Natural killer cell (primary cell): ENCODE measurements at regions not wholly inside any gene's neighbourhood (a gene's known extent, or its start where the extent isn't known, plus 50 kb on each side); places are given as distances from the start of the nearest gene placed in this dataset.

ENCODE experiments used
- ATAC-seq, 3 donors: fragments of 150-1000 bp in 2 of 3; fragments of 200-7000 bp in 1 of 3; cut with Tn5 transposase; 1 replicate in 1 of 3; 2 replicates in 2 of 3; pipeline ENCODE4 v1.10.0; 2021; ENCODE audit warnings: mild to moderate bottlenecking in 2 of 3, moderate library complexity in 2 of 3
- DNase-seq, 2 donors: peaks; one replicate each; pipeline versions ENCODE4 v3.0.0 to v3.0.0-alpha.2; 2013 to 2021; ENCODE audit warnings: mixed read lengths in 1 of 2
- H3K27ac ChIP-seq: one replicate; pipeline ENCODE4 v1.5.1; 2013; ENCODE audit warnings: mild to moderate bottlenecking, low read length
- H3K27me3 ChIP-seq: one replicate; pipeline ENCODE4 v1.6.1; 2013; ENCODE audit warnings: low read length; ENCODE audit not compliant: control insufficient read depth, insufficient read depth
- H3K36me3 ChIP-seq: one replicate; pipeline ENCODE4 v1.6.1; 2013; ENCODE audit warnings: low read length; ENCODE audit not compliant: control insufficient read depth, insufficient read depth
- H3K4me1 ChIP-seq: one replicate; pipeline ENCODE4 v1.6.1; 2013; ENCODE audit warnings: low read length; ENCODE audit not compliant: control insufficient read depth, insufficient read depth
- H3K4me3 ChIP-seq: one replicate; pipeline ENCODE4 v1.5.1; 2013; ENCODE audit warnings: low read length
- H3K9me3 ChIP-seq: one replicate; pipeline ENCODE4 v1.6.1; 2013; ENCODE audit warnings: low read length; ENCODE audit not compliant: control insufficient read depth, insufficient read depth
- H3K27ac Mint-ChIP-seq, 2 donors: one replicate each; pipeline ENCODE4 v1.8.0; 2022; ENCODE audit warnings: mild to moderate bottlenecking in 2 of 2, mixed read lengths in 2 of 2, moderate library complexity in 1 of 2
- H3K27me3 Mint-ChIP-seq, 2 donors: one replicate each; pipeline ENCODE4 v1.8.0; 2022; ENCODE audit warnings: low read depth in 2 of 2, mixed read lengths in 2 of 2
- H3K36me3 Mint-ChIP-seq: one replicate; pipeline ENCODE4 v1.8.0; 2022; ENCODE audit warnings: mixed read lengths
- H3K4me1 Mint-ChIP-seq, 2 donors: one replicate each; pipeline ENCODE4 v1.8.0; 2022; ENCODE audit warnings: mixed read lengths in 2 of 2
- H3K4me3 Mint-ChIP-seq: one replicate; pipeline ENCODE4 v1.8.0; 2022; ENCODE audit warnings: mild to moderate bottlenecking, moderate library complexity, mixed read lengths
- H3K9me3 Mint-ChIP-seq, 2 donors: one replicate each; pipeline ENCODE4 v1.8.0; 2022; ENCODE audit warnings: mixed read lengths in 2 of 2
- WGBS: methylation state at CpG from one replicate; pipeline ENCODE4 v1.1.7; 2013; ENCODE audit warnings: missing lambda C conversion rate; ENCODE audit not compliant: insufficient coverage; 5-methylcytosine and 5-hydroxymethylcytosine counted together
- intact Hi-C: fragments of 100-400 bp; cut with micrococcal nuclease; formaldehyde crosslinking; loops from one replicate; pipeline ENCODE4 v1.14.2; 2022
- TF ChIP-seq, protein P1 (sequence below): fragments of 200-600 bp; IDR thresholded peaks from one replicate; pipeline ENCODE4 v1.8.0; 2022; ENCODE audit warnings: antibody characterized with exemption

DNA sequence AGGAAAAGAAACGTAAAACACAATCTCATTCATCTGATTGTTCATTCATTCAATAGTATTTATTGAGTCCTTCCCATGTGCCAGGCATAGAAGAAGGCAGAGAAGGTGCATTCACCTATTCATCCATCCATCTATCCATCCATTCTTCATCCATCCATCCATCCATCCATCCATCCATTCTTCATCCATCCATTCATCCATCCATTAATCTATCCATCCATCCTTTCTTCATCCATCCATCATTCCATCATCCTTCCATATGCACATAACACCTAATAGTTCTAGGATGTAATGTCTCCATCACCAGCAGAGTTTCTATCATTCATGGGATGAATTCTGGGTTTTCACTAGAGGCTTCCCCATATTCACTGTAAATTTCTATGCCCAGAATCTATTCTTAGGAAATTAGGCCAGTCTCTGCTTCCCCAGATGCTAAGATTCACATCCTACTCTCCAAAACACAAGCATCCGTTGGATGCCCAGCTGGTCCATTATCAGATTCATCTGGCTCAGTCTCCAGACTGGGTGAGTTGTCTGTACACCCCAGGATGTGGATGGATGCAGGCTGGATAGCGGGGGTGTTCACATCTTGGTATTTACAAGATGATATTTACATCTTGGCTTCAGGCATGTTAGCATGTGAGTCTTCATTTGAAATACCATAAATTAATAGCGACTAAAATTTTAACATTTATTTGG, 517.7 kb upstream of the SULF2 start:
- no peaks in the 10 kb centered on the region for H3K4me1 Mint-ChIP-seq
- intact Hi-C loops = no loop called here

DNA sequence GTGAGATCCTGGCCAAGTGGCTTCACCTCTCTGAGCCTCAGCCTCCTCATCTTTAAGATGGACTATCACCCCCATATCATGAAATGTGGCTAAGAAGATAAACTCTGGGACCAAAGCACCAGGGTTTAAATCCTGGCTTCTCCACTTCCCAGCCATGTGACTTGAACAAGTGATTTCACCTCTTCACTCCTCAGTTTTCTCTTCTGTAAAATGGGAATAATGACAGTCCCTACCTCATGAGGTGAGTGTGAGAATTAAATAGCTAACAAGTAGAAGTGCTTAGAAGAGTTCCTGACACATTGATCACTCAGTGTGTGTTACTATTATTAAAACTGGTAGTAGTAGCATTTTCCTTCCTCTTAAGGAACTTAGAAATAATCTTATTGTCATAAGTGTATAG, 516.9 kb upstream of the SULF2 start:
- Mint-ChIP-seq H3K27me3 (peaks cover 17 to 21% of the 10 kb centered on the region in 2 donors), H3K36me3 (no peaks in the 10 kb centered on the region), H3K27ac (no peak overlapping the region), H3K4me1 (no peaks in the 10 kb centered on the region), H3K4me3 (no peak overlapping the region), H3K9me3 (no peaks in the 10 kb centered on the region)
- H3K4me3 ChIP-seq = no peak overlapping the region
- ATAC-seq = no peak
- no peaks in the 10 kb centered on the region for H3K9me3 ChIP-seq
- no peaks in the 10 kb centered on the region for H3K36me3 ChIP-seq
- no peak for DNase-seq
- H3K27me3 ChIP-seq = no peaks in the 10 kb centered on the region
- TF ChIP-seq, protein P1, sequence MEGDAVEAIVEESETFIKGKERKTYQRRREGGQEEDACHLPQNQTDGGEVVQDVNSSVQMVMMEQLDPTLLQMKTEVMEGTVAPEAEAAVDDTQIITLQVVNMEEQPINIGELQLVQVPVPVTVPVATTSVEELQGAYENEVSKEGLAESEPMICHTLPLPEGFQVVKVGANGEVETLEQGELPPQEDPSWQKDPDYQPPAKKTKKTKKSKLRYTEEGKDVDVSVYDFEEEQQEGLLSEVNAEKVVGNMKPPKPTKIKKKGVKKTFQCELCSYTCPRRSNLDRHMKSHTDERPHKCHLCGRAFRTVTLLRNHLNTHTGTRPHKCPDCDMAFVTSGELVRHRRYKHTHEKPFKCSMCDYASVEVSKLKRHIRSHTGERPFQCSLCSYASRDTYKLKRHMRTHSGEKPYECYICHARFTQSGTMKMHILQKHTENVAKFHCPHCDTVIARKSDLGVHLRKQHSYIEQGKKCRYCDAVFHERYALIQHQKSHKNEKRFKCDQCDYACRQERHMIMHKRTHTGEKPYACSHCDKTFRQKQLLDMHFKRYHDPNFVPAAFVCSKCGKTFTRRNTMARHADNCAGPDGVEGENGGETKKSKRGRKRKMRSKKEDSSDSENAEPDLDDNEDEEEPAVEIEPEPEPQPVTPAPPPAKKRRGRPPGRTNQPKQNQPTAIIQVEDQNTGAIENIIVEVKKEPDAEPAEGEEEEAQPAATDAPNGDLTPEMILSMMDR = no peak
- intact Hi-C loops = no loop called here
- H3K4me1 ChIP-seq = no peaks in the 10 kb centered on the region
- H3K27ac ChIP-seq = no peak overlapping the region

More for the DNA sequence above, 517.7 kb upstream of the SULF2 start:
- no peak overlapping the region for H3K4me3 Mint-ChIP-seq
- H3K27ac Mint-ChIP-seq = no peak overlapping the region
- no peaks in the 10 kb centered on the region for H3K27me3 ChIP-seq
- no peaks in the 10 kb centered on the region for H3K36me3 Mint-ChIP-seq
- H3K4me3 ChIP-seq = no peak overlapping the region
- H3K4me1 ChIP-seq = no peaks in the 10 kb centered on the region
- peaks cover 17 to 21% of the 10 kb centered on the region in 2 donors for H3K27me3 Mint-ChIP-seq
- no peaks in the 10 kb centered on the region for H3K36me3 ChIP-seq
- no peak overlapping the region for H3K27ac ChIP-seq
- TF ChIP-seq, protein P1 = no peak
- no peaks in the 10 kb centered on the region for H3K9me3 Mint-ChIP-seq
- ATAC-seq (no peak), DNase-seq (no peak)
- H3K9me3 ChIP-seq = no peaks in the 10 kb centered on the region
- 76% methylated on average over 3 of the region's 4 CpGs for WGBS

DNA sequence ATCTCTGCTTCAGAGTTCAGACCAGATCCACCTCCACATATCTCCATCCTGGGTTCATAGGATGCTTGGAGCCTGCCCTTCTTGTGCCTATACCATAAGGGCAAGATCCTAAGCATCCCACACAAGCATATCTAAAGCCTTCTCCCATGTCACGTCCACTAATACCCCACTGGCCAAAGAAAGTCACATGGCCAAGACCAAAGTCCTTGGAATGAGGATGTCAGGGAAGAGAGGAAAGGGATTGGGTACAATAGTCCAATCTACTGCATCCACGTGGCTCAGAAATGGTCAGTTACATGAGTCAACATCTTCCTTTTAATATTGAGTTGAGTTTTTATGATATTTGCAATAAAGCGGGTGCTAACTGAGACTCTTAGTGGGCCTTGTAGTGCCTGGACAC, 515.9 kb upstream of the SULF2 start:
- no peak overlapping the region for H3K4me3 ChIP-seq
- WGBS = 81% methylated on average over 3 of the region's 3 CpGs
- no peaks in the 10 kb centered on the region for H3K9me3 Mint-ChIP-seq
- H3K4me1 ChIP-seq = no peaks in the 10 kb centered on the region
- H3K36me3 ChIP-seq = no peaks in the 10 kb centered on the region
- H3K27me3 ChIP-seq = no peaks in the 10 kb centered on the region
- H3K4me3 Mint-ChIP-seq = no peak overlapping the region
- H3K27ac ChIP-seq = no peak overlapping the region
- TF ChIP-seq, protein P1 = no peak
- H3K27ac Mint-ChIP-seq = no peak overlapping the region
- no peaks in the 10 kb centered on the region for H3K4me1 Mint-ChIP-seq
- H3K9me3 ChIP-seq = no peaks in the 10 kb centered on the region
- peaks cover 17 to 21% of the 10 kb centered on the region in 2 donors for H3K27me3 Mint-ChIP-seq
- no peak for ATAC-seq
- H3K36me3 Mint-ChIP-seq = no peaks in the 10 kb centered on the region
- intact Hi-C loops = no loop called here
- DNase-seq = no peak

DNA sequence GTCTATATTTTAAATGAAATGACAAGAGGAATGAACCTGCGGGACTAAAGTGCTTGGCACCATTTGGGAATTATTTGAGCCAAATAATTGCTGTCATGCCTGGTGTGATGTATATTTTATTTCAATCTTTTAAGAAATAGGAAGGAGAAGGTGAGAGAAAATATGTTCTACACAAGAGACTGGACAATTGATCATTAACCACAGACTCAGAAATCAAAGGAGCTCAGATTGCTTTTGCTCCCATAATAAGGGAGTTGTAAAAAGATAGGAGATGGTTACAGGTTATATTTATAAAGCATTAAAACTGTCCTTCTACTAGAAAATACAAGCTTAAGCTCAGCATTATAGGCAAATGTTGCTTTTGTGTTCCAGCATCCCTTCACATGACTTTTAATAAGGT, 515.2 kb upstream of the SULF2 start:
- WGBS = 94% methylated on average over 1 of the region's 1 CpG
- H3K4me1 ChIP-seq = no peaks in the 10 kb centered on the region
- DNase-seq = no peak
- TF ChIP-seq, protein P1 = no peak
- no peaks in the 10 kb centered on the region for H3K9me3 ChIP-seq
- Mint-ChIP-seq H3K4me3 (no peak overlapping the region), H3K36me3 (no peaks in the 10 kb centered on the region), H3K27me3 (peaks cover 19 to 21% of the 10 kb centered on the region in 2 donors), H3K4me1 (no peaks in the 10 kb centered on the region), H3K27ac (no peak overlapping the region), H3K9me3 (no peaks in the 10 kb centered on the region)
- intact Hi-C loops = no loop called here
- ATAC-seq = no peak
- H3K4me3 ChIP-seq = no peak overlapping the region
- H3K27ac ChIP-seq = no peak overlapping the region
- no peaks in the 10 kb centered on the region for H3K27me3 ChIP-seq
- H3K36me3 ChIP-seq = no peaks in the 10 kb centered on the region
